Mesenchymal stem cell (in vitro differentiated cells and primary cell): ENCODE measurements at regions not wholly inside any gene's neighbourhood (a gene's known extent, or its start where the extent isn't known, plus 50 kb on each side); places are given as distances from the start of the nearest gene placed in this dataset.

Source experiments
- DNase-seq: peaks from one replicate; pipeline ENCODE4 v3.0.0-alpha.2; 2013
- H2AFZ ChIP-seq: one replicate; pipeline ENCODE4 v1.6.1; 2013; ENCODE audit warnings: low read depth, mild to moderate bottlenecking, control low read depth, inconsistent platforms, low read length, moderate library complexity
- H2AK5ac ChIP-seq: 2 replicates; pipeline ENCODE4 v1.6.1; 2013; ENCODE audit warnings: low read length, moderate library complexity, mild to moderate bottlenecking, inconsistent platforms; ENCODE audit not compliant: severe bottlenecking
- H2BK120ac ChIP-seq: one replicate; pipeline ENCODE4 v1.6.1; 2013; ENCODE audit warnings: low read depth, mild to moderate bottlenecking, inconsistent platforms, low read length, moderate library complexity
- H2BK12ac ChIP-seq, 2 experiments: one replicate each; pipeline ENCODE4 v1.6.1; 2013; ENCODE audit warnings: inconsistent platforms in 2 of 2, low read length in 2 of 2, mild to moderate bottlenecking in 2 of 2, moderate library complexity in 2 of 2, control low read depth in 1 of 2
- H2BK15ac ChIP-seq: one replicate; pipeline ENCODE4 v1.6.1; 2013; ENCODE audit warnings: mild to moderate bottlenecking, low read depth, inconsistent platforms; ENCODE audit not compliant: poor library complexity, severe bottlenecking
- H2BK5ac ChIP-seq: 2 replicates; pipeline ENCODE4 v1.6.1; 2013; ENCODE audit warnings: low read depth, mild to moderate bottlenecking, low read length, control low read depth, inconsistent platforms; ENCODE audit not compliant: poor library complexity, severe bottlenecking
- H3K14ac ChIP-seq, 2 experiments: one replicate each; pipeline ENCODE4 v1.6.1; 2013; ENCODE audit warnings: inconsistent platforms in 2 of 2, low read length in 2 of 2, control low read depth in 1 of 2, mild to moderate bottlenecking in 1 of 2, moderate library complexity in 1 of 2
- H3K18ac ChIP-seq, 2 experiments: one replicate each; pipeline ENCODE4 v1.6.1; 2013; ENCODE audit warnings: inconsistent platforms in 2 of 2, low read length in 2 of 2, control low read depth in 1 of 2, low read depth in 1 of 2, mild to moderate bottlenecking in 1 of 2
- H3K23ac ChIP-seq, 2 experiments: one replicate each; pipeline ENCODE4 v1.6.1; 2013; ENCODE audit warnings: inconsistent platforms in 2 of 2, low read length in 2 of 2, mild to moderate bottlenecking in 2 of 2, moderate library complexity in 2 of 2, control low read depth in 1 of 2
- H3K27ac ChIP-seq: 2 replicates; pipeline ENCODE4 v1.5.1; 2013; ENCODE audit warnings: mild to moderate bottlenecking, moderate library complexity, low read length, control low read depth, inconsistent platforms; ENCODE audit not compliant: poor library complexity, severe bottlenecking
- H3K27me3 ChIP-seq, 2 experiments: 2 replicates each; pipeline versions ENCODE4 v1.6.1 to v1.7.0; 2013; ENCODE audit warnings: low read length in 2 of 2, mild to moderate bottlenecking in 2 of 2, moderate library complexity in 2 of 2, control low read depth in 1 of 2, inconsistent platforms in 1 of 2; ENCODE audit not compliant: control insufficient read depth in 1 of 2, insufficient read depth in 1 of 2
- H3K36me3 ChIP-seq, 2 experiments: 2 replicates each; pipeline versions ENCODE4 v1.6.1 to v1.7.0; 2013; ENCODE audit warnings: low read length in 2 of 2, control low read depth in 1 of 2, inconsistent platforms in 1 of 2, low read depth in 1 of 2, mild to moderate bottlenecking in 1 of 2; ENCODE audit not compliant: insufficient read depth in 2 of 2, control insufficient read depth in 1 of 2
- H3K4ac ChIP-seq, 2 experiments: one replicate each; pipeline ENCODE4 v1.6.1; 2013; ENCODE audit warnings: inconsistent platforms in 2 of 2, low read length in 2 of 2, mild to moderate bottlenecking in 2 of 2, moderate library complexity in 2 of 2, control low read depth in 1 of 2, low read depth in 1 of 2
- H3K4me1 ChIP-seq: 2 replicates; pipeline ENCODE4 v1.6.1; 2013; ENCODE audit warnings: low read depth, low read length, control low read depth; ENCODE audit not compliant: control insufficient read depth, insufficient read depth
- H3K4me2 ChIP-seq: 2 replicates; pipeline ENCODE4 v1.6.1; 2013; ENCODE audit warnings: low read length, mild to moderate bottlenecking, inconsistent platforms; ENCODE audit not compliant: poor library complexity, severe bottlenecking
- H3K4me3 ChIP-seq, 2 experiments: 2 replicates each; pipeline versions ENCODE4 v1.5.1 to v1.7.0; 2013; ENCODE audit warnings: low read length in 2 of 2, mild to moderate bottlenecking in 2 of 2, control low read depth in 1 of 2, low read depth in 1 of 2; ENCODE audit not compliant: insufficient read depth in 1 of 2
- H3K79me1 ChIP-seq: replicated peaks from 2 replicates; pipeline ENCODE4 v1.6.1; 2013; ENCODE audit warnings: mild to moderate bottlenecking, control low read depth, low read length, inconsistent platforms; ENCODE audit not compliant: poor library complexity, severe bottlenecking
- H3K9ac ChIP-seq: 2 replicates; pipeline ENCODE4 v1.7.0; 2013; ENCODE audit warnings: mild to moderate bottlenecking, low read length, moderate library complexity
- H3K9me3 ChIP-seq: 2 replicates; pipeline ENCODE4 v1.7.0; 2013; ENCODE audit warnings: mild to moderate bottlenecking, low read length; ENCODE audit not compliant: control insufficient read depth
- H4K8ac ChIP-seq: one replicate; pipeline ENCODE4 v1.6.1; 2013; ENCODE audit warnings: inconsistent platforms, mild to moderate bottlenecking, low read length, moderate library complexity
- H4K91ac ChIP-seq: one replicate; pipeline ENCODE4 v1.6.1; 2013; ENCODE audit warnings: mild to moderate bottlenecking, low read length, inconsistent platforms
- WGBS: methylation state at CpG from one replicate; pipeline ENCODE4 v1.1.7; 2013; ENCODE audit warnings: mixed read lengths; 5-methylcytosine and 5-hydroxymethylcytosine counted together

- Histone ChIP-seq H3K27ac (no peak overlapping the region), H4K8ac (no peak overlapping the region), H3K4me1 (no peaks in the 10 kb centered on the region), H3K14ac (no peak overlapping the region), H2BK12ac (no peak overlapping the region), H3K79me1 (no peaks in the 10 kb centered on the region), H2BK120ac (no peak overlapping the region), H3K27me3 (no peaks in the 10 kb centered on the region), H3K4me3 (no peak overlapping the region), H3K36me3 (no peaks in the 10 kb centered on the region), H2AK5ac (no peak overlapping the region), H3K23ac (no peak overlapping the region), H3K9ac (no peak overlapping the region), H2AFZ (no peak overlapping the region), H3K4ac (no peak overlapping the region), H3K9me3 (peaks cover 11% of the 10 kb centered on the region), H3K4me2 (no peak overlapping the region), H4K91ac (no peak overlapping the region), H3K18ac (no peak overlapping the region), H2BK15ac (no peak overlapping the region), H2BK5ac (no peak overlapping the region)
- no CpG with 5 or more reads among the region's 3 CpGs for WGBS
- DNase-seq: no peak
These were observed 163.6 kb upstream of the SPEF2 start for GRCh38 chr5:35454011-35454525.

- Histone ChIP-seq H3K4ac (no peak overlapping the region), H2BK12ac (no peak overlapping the region), H3K4me3 (no peak overlapping the region), H4K8ac (no peak overlapping the region), H3K36me3 (no peaks in the 10 kb centered on the region), H3K27me3 (peaks cover 0 to 2% of the 10 kb centered on the region in 2 experiments), H2BK15ac (no peak overlapping the region), H3K18ac (no peak overlapping the region), H3K27ac (no peak overlapping the region), H3K4me2 (no peak overlapping the region), H4K91ac (no peak overlapping the region), H3K14ac (no peak overlapping the region), H2AK5ac (no peak overlapping the region), H3K9me3 (no peaks in the 10 kb centered on the region), H3K4me1 (no peaks in the 10 kb centered on the region), H2BK120ac (no peak overlapping the region), H3K9ac (no peak overlapping the region), H2BK5ac (no peak overlapping the region), H2AFZ (no peak overlapping the region), H3K23ac (no peak overlapping the region), H3K79me1 (no peaks in the 10 kb centered on the region)
- no peak for DNase-seq
- WGBS: 92% methylated on average over 5 of the region's 5 CpGs
These were observed 173.7 kb upstream of the SPEF2 start for GRCh38 chr5:35443803-35444595.

- Histone ChIP-seq H2BK120ac (no peak overlapping the region), H3K79me1 (no peaks in the 10 kb centered on the region), H3K4me1 (no peaks in the 10 kb centered on the region), H2BK15ac (no peak overlapping the region), H2BK12ac (no peak overlapping the region), H3K9ac (no peak overlapping the region), H2BK5ac (no peak overlapping the region), H3K9me3 (no peaks in the 10 kb centered on the region), H2AK5ac (no peak overlapping the region), H3K4me2 (no peak overlapping the region), H3K4me3 (no peak overlapping the region), H3K18ac (no peak overlapping the region), H3K27ac (no peak overlapping the region), H3K14ac (no peak overlapping the region), H3K36me3 (no peaks in the 10 kb centered on the region), H3K4ac (no peak overlapping the region), H3K27me3 (peaks cover 0 to 2% of the 10 kb centered on the region in 2 experiments), H4K8ac (no peak overlapping the region), H4K91ac (no peak overlapping the region), H2AFZ (no peak overlapping the region), H3K23ac (no peak overlapping the region)
- 43% methylated on average over 3 of the region's 4 CpGs for WGBS
- DNase-seq: peak; percentile 49
These were observed 174.6 kb upstream of the SPEF2 start for GRCh38 chr5:35442885-35443639.

GRCh38 chr5:35440409-35440808 is 177.3 kb upstream of the SPEF2 start:
- H3K4ac ChIP-seq: no peak overlapping the region
- no peak overlapping the region for H3K18ac ChIP-seq
- H2BK12ac ChIP-seq: no peak overlapping the region
- WGBS: 100% methylated on average over 2 of the region's 2 CpGs
- no peak overlapping the region for H2AFZ ChIP-seq
- no peak overlapping the region for H2AK5ac ChIP-seq
- H3K4me1 ChIP-seq: no peaks in the 10 kb centered on the region
- no peaks in the 10 kb centered on the region for H3K36me3 ChIP-seq
- no peak for DNase-seq
- no peak overlapping the region for H4K8ac ChIP-seq
- no peak overlapping the region for H3K4me3 ChIP-seq
- H2BK15ac ChIP-seq: no peak overlapping the region
- peaks cover 0 to 8% of the 10 kb centered on the region in 2 experiments for H3K27me3 ChIP-seq
- H2BK120ac ChIP-seq: no peak overlapping the region
- H2BK5ac ChIP-seq: no peak overlapping the region
- H3K27ac ChIP-seq: no peak overlapping the region
- H3K4me2 ChIP-seq: no peak overlapping the region
- H3K23ac ChIP-seq: no peak overlapping the region
- H3K79me1 ChIP-seq: no peaks in the 10 kb centered on the region
- no peak overlapping the region for H3K14ac ChIP-seq
- no peaks in the 10 kb centered on the region for H3K9me3 ChIP-seq
- no peak overlapping the region for H4K91ac ChIP-seq
- no peak overlapping the region for H3K9ac ChIP-seq
